HG03378 (cell line): ENCODE measurements at regions not wholly inside any gene's neighbourhood (a gene's known extent, or its start where the extent isn't known, plus 50 kb on each side); places are given as distances from the start of the nearest gene placed in this dataset.
"Not testable (repeated sequence)": the region's sequence is repeated elsewhere in the genome, so short reads cannot be mapped to it uniquely, and the experiment has no call there.

Source experiments
- ATAC-seq: cut with Tn5 transposase; IDR thresholded peaks from one replicate; pipeline ENCODE4 v1.9.1; 2021; ENCODE audit warnings: mild to moderate bottlenecking, moderate library complexity; ENCODE audit not compliant: unreplicated experiment

DNA sequence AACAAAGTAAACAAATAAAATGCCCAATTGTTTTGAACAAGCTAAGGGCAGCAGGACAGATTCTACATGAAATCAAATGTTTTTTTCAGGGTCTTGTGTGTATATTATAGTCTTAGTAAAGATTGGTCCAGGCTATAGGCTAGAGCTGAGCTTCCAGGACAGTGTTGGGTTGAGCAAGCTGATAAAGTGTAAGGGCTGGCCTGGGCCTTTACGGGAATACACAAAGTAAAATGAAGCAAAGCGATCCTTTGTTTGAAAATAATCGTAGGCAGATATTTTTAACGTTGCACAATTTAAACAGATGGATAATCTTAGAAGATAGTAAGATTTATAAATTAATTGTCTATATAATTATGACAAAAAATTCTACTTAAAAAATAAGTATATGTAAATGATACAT, 1204.6 kb downstream of the OTOL1 start:
- ATAC-seq = no peak

DNA sequence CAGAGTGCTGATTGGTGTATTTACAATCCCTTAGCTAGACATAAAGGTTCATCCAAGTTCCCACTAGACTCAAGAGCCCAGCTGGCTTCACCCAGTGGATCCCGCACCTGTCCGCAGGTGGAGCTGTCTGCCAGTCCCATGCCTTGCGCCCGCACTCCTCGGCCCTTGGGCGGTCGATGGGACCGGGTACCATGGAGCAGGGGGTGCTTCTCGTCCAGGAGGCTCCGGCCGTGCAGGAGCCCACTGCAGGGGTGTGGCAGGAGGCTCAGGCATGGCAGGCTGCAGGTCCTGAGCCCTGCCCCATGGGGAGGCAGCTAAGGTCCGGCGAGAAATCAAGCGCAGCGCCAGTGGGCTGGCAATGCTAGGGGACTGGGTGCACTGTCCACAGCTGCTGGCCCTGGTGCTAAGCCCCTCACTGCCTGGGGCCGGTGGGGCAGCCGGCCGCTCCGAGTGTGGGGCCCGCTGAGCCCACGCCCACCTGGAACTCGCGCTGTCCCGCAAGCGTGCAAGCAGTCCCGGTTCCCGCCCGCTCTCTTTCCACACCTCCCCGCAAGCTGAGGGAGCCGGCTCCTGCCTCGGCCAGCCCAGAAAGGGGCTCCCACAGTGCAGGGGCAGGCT, 1206.3 kb downstream of the OTOL1 start:
- ATAC-seq = no peak

DNA sequence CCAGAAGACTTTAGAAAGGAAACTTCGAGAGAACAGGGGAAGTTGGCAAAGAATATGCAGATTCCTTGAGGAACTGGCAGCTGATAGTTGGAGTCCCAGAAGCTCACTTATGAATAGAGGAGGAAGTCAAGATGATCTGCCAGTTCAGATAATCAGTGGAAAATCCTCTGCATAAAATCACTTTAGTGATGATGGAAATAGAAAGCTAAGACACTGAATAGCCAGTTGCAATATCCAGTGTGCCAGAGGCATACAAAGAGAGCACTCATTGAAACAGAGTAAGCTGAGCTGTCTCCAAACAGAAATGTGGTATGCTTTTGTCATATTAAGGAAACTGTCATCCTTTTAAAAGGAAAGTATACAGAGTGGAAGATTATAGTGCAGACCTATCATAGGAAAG, 1207.6 kb downstream of the OTOL1 start:
- ATAC-seq = no peak

DNA sequence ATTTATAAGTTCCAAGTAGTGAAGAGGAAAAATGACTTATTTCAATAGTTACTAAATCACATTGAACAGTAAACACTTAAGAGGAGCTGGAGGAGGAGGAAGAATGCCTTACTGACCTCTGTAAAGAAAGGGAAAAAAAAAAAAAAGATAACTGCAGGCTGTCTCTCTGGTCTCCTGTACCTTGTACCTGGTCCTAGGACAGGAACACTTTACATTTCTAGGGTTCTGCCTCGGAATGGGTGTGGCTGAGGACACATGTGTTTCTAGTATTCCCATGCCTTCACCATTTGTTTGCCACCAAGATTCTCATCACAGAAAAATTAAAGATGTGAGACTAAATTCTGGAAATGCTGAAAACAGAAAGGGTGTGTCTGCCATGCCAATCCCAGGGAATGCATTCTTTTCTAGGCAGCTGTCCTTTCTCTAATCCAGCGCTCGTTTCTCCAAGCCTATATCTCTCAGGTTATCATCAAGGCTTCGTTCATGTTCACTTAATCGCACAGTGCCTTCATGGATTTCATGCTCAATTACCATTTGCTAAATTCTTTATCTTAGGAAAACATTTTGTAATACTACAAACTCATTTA, 1208.3 kb downstream of the OTOL1 start:
- ATAC-seq = no peak

DNA sequence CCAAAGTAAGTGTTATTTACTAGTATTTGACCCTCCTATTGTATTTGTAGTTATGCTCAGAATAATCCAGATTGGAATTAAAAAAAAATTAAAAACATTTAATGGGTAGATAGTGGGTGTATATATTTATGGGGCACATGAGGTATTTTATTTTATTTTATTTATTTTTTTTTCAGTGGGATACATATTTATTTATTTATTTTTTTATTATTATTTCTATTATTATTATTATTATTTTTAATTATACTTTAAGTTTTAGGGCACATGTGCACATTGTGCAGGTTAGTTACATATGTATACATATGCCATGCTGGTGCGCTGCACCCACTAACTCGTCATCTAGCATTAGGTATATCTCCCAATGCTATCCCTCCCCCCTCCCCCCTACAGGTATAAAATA, 1211.8 kb downstream of the OTOL1 start:
- not testable (repeated sequence) for ATAC-seq

DNA sequence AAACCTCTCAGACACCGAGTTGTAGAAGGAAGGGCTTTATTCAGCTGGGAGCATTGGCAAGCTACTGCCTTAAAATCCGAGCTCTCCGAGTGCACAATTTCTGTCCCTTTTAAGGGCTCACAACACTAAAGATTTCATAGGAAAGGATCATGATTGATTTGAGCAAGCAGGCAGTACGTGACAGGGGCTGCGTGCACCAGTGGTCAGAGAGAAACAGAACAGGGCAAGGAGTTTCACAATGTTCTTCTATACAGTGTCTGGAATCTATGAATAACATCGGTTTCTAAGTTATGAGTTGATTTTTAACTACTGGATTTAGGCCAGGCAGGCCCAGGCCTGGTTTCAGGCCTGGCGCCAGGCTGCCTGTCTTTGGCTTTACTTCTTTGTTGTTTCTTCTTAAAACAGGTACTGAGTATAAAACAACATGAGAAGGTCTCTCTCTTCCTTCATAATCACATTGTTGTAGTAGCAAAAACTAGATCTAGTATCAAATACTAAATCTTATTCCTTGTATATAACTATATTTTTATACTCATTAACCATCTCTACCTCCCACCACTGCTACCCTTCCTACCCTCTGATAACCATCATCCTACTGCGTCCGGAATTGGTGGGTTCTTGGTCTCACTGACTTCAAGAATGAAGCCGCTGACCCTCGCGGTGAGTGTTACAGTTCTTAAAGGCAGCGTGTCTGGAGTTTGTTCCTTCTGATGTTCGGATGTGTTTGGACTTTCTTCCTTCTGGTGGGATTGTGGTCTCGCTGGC, 1212.5 kb downstream of the OTOL1 start:
- not testable (repeated sequence) for ATAC-seq

DNA sequence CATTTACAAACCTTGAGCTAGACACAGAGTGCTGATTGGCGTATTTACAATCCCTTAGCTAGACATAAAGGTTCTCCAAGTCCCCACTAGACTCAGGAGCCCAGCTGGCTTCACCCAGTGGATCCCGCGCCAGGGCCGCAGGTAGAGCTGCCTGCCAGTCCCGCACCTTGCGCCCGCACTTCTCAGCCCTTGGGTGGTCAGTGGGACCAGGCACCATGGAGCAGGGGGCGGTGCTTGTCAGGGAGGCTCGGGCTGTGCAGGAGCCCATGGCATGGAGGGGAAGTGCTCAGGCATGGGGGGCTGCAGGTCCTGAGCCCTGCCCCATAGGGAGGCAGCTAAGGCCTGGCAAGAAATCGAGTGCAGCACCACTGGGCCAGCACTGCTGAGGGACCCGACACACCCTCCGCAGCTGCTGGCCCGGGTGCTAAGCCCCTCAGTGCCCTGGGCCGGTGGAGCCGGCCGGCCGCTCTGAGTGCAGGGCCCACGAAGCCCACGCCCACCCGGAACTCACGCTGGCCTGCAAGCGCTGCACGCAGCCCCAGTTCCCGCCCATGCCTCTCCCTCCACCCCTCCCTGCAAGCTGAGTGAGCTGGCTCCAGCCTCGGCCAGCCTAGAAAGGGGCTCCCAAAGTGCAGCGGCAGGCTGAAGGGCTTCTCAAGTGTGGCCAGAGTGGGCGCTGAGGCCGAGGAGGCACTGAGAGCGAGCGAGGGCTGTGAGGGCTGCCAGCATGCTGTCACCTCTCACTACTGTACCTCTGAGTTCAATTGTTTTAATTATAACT, 1213.9 kb downstream of the OTOL1 start:
- ATAC-seq = no peak

DNA sequence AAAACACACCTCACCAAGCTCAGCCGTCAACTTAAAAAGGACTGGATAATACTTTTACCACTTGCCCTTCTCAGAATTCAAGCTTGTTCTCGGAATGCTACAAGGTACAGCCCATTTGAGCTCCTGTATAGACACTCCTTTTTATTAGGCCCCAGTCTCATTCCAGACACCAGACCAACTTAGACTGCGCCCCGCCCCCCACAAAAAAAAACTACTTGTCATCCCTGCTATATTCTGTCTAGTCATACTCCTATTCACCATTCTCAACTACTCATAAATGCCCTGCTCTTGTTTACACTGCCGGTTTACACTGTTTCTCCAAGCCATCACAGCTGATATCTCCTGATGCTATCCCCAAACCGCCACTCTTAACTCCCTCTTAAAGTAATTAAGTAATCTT, 1220.5 kb downstream of the OTOL1 start:
- ATAC-seq = not testable (repeated sequence)

DNA sequence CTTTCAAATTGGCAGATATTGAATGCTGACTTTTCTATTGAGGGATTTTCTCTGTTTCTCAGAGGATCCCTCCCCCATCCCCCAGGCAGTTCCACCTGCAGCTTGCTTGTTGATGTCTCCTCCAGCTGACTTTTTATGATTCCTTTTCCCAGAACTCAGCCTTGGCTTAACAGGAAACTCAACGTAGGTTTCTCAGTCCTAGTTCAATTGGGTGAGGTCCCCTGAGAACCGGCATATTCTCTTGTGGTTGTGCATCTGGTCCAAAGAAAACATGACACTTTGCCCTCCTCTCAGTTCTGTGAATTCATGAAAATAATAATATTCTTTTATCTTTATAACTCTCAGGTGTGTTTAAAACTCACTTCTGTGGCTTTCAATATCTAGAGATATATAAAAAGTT, 1222.1 kb downstream of the OTOL1 start:
- ATAC-seq = no peak

DNA sequence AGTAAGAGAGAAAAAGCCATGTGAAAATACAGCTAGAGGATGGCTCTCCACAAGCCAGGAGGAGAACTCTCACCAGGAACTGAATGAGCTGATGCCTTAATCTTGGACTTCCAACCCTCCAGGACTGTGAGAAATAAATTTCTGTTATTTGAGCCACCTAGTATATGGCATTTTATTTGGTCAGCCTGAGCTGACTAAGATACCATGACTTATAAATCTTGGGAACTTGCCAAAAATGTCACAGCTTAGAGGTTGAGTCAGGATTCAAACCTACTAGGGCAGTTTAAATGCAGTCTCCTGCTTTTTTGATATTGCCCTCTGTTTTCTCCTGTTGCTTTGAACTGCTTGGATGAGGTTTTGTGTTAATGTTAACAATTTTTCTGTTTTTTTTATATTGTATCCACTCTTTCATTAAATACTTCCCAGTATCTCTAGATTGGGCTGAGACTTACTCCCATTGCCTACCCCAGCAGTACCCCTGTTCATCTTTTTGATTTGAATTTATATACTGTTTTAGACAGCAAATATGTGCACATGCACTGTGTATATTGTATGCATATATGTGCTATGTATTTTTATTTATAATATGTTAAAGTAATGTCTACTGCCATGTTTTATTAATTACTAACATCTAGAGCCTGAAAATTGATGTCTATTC, 1223.2 kb downstream of the OTOL1 start:
- ATAC-seq = no peak

DNA sequence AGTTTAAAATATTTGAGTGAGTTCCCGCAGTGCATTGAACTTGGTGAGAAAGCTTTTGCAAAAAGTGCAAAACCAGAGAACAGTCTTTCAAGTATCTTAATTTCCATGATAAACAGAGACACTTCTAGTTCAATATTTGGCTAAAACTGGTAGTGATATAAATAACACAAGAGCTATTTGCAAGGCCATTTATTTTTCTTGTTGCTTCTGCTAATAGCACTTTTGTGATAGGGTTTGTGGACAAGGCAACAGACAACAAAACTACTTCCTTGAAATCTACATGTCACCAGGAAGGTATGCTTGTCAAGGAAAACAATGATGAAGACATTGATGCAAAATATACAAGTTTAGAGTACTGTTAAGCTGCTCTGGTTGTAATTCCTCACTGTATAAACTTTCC, 1225.1 kb downstream of the OTOL1 start:
- no peak for ATAC-seq

DNA sequence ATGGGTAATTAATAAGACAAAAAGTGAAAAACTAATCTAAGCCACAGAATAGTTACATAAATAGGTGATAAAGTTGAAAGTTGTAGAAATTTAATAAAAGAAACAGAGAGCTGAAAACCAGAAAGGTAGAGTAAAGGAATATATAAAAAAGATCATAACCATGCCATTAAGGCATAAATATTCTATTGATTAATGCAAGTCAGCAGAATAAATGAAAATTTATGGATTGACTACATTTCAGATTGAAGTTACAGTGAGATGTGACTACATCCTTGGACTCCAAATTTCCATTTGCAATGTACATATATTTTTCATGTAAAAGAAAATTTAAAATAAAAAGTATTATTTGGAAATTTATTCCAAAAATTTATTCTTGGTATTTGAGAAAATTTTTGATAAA, 1225.7 kb downstream of the OTOL1 start:
- no peak for ATAC-seq

DNA sequence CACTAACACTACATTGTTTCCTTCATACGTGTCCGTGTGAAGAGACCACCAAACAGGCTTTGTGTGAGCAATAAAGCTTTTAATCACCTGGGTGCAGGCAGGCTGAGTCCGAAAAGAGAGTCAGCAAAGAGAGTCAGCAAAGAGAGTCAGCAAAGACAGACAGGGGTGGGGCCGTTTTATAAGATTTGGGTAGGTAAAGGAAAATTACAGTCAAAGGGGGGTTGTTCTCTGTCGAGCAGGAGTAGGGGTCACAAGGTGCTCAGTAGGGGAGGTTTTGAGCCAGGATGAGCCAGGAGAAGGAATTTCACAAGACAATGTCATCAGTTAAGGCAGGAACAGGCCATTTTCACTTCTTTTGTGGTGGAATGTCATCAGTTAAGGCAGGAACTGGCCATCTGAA, 1226.2 kb downstream of the OTOL1 start:
- not testable (repeated sequence) for ATAC-seq

DNA sequence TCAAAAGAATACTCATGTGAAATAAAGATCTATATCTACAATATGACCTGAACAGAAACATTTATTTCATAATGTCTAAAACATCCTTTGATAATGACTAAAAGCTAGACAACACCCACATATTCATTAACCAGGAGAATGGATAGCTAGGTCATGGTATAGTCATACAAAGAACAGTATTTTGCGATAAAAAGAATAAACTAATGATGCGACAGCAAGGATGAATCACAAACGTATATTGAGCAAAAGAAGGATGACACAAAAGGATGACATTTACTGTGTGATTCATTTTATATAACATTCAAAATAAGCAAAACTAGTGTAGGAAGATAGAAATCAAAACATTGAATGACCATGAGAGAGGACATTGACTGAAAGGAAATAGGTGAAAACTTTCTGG, 1233.1 kb downstream of the OTOL1 start:
- no peak for ATAC-seq

DNA sequence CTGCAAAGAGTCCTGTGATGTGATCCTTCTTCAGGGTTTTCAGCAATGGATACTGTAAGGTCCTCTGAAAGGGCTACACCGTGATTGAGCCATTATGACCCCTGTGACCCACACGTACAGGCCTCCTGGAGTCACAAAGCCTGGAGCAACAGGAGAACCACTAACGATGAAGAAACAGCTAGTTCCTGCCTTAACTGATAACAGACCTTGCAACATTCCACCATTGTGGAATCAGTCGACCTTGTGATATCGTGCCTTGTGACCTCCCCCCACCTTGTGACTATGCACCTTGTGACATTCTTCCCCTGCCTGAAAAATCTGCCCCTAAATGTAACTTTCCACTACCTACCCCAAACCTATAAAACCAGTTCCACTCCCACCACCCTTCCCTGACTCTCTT, 1235.4 kb downstream of the OTOL1 start:
- not testable (repeated sequence) for ATAC-seq

DNA sequence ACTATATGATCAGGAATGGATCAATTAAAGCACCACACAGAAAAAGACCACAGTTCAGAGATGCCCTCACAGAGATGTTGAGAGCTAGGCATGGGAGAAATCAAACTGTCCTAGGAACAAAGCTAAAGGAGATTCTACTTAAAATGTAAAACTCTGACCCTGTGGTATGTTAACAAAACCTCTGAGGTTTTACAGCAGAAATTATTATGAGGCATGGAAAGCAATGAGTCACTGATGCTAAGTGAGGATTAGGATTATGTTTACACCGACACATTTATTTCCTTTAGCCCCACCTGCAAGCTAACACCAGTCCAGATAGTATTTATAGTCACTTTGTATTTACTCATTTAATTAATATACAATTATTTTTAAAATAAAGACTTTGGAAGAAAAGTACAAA, 1242.2 kb downstream of the OTOL1 start:
- no peak for ATAC-seq

DNA sequence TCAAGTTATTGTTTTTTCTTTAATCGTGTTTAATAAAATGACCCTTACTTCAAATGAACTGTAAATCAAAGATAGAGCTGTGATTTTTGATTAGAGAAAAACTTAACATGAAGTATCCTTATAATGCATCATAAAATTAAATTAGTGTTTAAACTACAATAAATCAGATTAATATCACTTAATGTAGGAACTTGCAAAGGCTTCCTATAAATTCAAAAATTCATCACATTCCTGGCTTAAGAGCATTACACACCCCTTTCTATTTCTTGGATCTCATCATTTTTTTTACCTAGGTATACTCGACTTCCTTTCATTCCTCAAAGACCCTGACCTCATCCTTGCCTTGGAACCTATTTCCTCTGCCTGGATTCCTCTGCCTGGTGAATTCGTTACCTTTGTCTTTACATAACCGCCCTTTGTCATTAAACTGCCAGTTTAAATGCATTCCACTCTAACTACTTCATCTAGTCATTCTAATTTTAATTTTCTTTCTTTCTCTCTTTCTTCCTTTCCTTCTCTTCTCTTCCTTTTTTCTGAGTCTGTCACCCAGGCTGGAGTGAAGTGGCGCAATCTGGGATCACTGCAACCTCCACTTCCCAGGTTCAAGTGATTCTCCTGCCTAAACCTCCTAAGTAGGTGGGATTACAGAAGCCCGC, 1244.5 kb downstream of the OTOL1 start:
- ATAC-seq = no peak

DNA sequence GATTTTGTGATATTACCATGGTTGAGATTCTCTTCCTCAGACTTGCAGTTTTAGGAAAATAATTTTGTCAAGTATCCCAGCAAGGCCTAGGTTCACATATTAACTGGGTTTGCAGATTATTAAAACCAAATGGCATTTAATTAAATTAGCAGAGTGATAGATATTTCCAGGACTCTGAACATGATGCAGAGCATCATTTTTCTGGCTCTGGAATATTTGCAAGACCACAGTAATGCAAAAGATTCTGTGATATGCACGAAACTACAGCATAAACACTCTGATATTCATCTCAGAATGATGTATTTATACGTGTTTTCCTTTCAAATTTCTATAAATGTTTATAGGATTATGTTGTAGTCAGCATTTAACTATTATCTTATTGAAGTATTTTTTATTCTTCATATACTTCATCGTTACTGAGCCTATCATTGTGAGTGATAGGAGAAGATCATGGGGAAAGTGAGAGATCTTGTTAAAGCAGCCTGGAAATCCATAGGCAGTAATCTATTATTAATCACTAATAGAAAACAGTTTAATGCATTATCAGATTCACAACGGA, 1245.6 kb downstream of the OTOL1 start:
- ATAC-seq = no peak

DNA sequence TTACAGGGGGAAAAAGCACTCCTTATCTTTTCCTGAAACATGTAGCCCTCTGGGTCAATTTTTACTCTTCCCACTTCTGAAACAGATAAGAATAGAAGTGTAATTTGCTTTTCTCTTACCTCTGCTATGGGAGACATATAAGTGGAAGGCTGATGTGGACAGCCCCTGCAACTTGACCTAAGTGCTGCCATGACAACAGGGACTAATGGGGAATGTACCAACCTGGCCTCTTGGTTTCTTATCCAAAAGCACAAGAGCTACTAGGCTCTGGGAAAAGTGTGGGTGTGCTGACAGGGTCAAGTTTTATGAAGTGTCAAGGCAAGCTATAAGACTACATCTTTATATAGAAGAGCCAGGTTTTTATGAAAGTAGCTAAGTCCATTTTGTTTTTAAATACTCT, 1246.5 kb downstream of the OTOL1 start:
- no peak for ATAC-seq

DNA sequence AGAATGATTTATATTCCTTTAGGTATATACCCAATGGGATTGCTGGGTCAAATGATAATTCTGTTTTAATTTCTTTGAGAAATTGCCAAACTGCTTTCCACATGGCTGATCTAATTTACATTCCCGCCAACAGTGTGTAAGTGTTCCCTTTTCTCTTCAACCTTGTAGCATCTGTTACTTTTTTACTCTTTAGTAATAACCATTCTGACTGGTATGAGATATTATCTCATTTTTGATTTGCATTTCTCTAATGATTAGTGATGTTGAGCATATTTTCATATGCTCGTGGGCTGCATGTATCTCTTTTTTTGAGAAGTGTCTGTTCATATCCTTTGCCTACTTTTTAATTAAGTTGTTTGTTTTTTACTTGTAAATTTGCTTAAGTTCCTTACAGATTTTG, 1264.2 kb downstream of the OTOL1 start:
- ATAC-seq = no peak
